Activated CD4-positive, alpha-beta T cell treated with anti-CD3 and anti-CD28 coated beads, Interleukin-2, amount 10 ng/mL, durations not matched to agents 24 days and 14 days (primary cell): ENCODE measurements at regions not wholly inside any gene's neighbourhood (a gene's known extent, or its start where the extent isn't known, plus 50 kb on each side); places are given as distances from the start of the nearest gene placed in this dataset.

ENCODE experiments used
- DNase-seq: peaks from one replicate; pipeline ENCODE4 v3.0.0; 2022
- H3K27ac Mint-ChIP-seq: one replicate; pipeline ENCODE4 v1.8.0; 2022; ENCODE audit warnings: mild to moderate bottlenecking, mixed read lengths
- H3K27me3 Mint-ChIP-seq: one replicate; pipeline ENCODE4 v1.8.0; 2022; ENCODE audit warnings: mixed read lengths
- H3K36me3 Mint-ChIP-seq: one replicate; pipeline ENCODE4 v1.8.0; 2022; ENCODE audit warnings: low read depth, mild to moderate bottlenecking, mixed read lengths
- H3K4me1 Mint-ChIP-seq: one replicate; pipeline ENCODE4 v1.8.0; 2021; ENCODE audit warnings: mixed read lengths
- H3K4me3 Mint-ChIP-seq: one replicate; pipeline ENCODE4 v1.8.0; 2022; ENCODE audit warnings: mild to moderate bottlenecking, moderate library complexity, mixed read lengths
- H3K9me3 Mint-ChIP-seq: one replicate; pipeline ENCODE4 v1.8.0; 2021; ENCODE audit warnings: mixed read lengths
- intact Hi-C: fragments of 100-400 bp; cut with micrococcal nuclease; formaldehyde crosslinking; loops from one replicate; pipeline ENCODE4 v1.15.1; 2023

DNA sequence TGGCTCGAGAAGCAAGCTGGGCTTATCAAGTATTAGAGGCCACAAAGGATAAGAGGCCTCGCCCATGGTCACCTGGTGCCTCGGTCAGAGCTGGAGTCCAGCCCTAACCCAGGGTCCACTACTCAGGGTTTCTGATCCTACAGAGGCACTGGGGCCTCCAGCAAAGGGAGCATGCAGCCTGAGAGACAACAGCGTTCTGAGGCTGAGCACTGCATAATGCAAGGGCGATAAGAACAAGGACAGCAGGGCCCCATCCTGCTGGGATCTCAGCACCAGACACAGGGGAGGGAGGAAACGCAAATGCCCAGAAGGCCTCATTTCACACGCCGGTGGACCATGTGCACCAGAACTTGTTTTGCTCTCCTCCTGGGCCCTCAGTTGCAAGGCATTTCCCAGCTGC, 63.0 kb downstream of the C5orf15 start:
- H3K27me3 Mint-ChIP-seq, result no peaks in the 10 kb centered on the region
- no peak for DNase-seq
- H3K36me3 Mint-ChIP-seq, result no peaks in the 10 kb centered on the region
- H3K4me3 Mint-ChIP-seq, result no peak overlapping the region
- H3K27ac Mint-ChIP-seq, result no peak overlapping the region
- H3K4me1 Mint-ChIP-seq, result no peaks in the 10 kb centered on the region
- H3K9me3 Mint-ChIP-seq, result no peaks in the 10 kb centered on the region
- intact Hi-C loops, result no loop called here

- H3K4me3 Mint-ChIP-seq, result no peak overlapping the region
- no peaks in the 10 kb centered on the region for H3K4me1 Mint-ChIP-seq
- no peaks in the 10 kb centered on the region for H3K36me3 Mint-ChIP-seq
- DNase-seq, result no peak
- H3K27ac Mint-ChIP-seq, result no peak overlapping the region
- intact Hi-C loops, result no loop called here
- H3K9me3 Mint-ChIP-seq, result no peaks in the 10 kb centered on the region
- H3K27me3 Mint-ChIP-seq, result no peaks in the 10 kb centered on the region
Measured at GRCh38 chr5:133904641-133905040, 63.8 kb downstream of the C5orf15 start.

DNA sequence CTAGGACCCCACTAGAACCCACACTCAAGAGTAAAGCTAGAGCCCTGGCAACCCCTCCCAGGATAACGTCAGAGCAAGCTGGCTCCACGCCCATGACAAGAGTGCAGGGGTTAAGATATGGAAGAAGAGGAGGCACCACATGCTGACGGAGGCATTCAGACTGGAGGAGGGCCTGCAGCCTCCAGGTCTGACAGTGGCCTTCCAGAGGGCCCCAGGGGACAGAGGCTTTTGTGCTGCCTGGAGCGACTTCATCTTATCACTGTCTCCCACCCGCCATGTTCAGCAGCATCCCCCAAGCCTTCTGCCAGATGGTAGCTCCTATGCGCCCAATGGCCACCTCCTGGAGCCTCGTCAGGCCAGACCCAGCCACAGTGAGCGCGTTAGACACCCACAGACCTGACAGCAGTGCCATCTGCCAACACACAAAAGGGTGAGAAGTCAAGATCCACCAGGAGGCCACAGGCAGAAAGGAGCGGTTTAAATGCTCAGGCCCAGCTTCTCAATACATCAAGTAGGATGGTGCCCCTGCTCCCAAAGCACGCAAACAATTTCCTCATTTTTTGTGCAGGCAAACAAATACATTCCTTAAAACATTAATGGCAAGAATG, 65.8 kb downstream of the C5orf15 start:
- no peaks in the 10 kb centered on the region for H3K36me3 Mint-ChIP-seq
- intact Hi-C loops, result no loop called here
- no peak overlapping the region for H3K4me3 Mint-ChIP-seq
- H3K27me3 Mint-ChIP-seq, result no peaks in the 10 kb centered on the region
- H3K9me3 Mint-ChIP-seq, result no peaks in the 10 kb centered on the region
- H3K27ac Mint-ChIP-seq, result no peak overlapping the region
- no peak for DNase-seq
- H3K4me1 Mint-ChIP-seq, result no peaks in the 10 kb centered on the region

GRCh38 chr5:133900534-133901270, 67.7 kb downstream of the C5orf15 start:
- intact Hi-C loops, result no loop called here
- H3K4me3 Mint-ChIP-seq, result no peak overlapping the region
- H3K36me3 Mint-ChIP-seq, result no peaks in the 10 kb centered on the region
- H3K27ac Mint-ChIP-seq, result no peak overlapping the region
- DNase-seq, result no peak
- H3K27me3 Mint-ChIP-seq, result no peaks in the 10 kb centered on the region
- no peaks in the 10 kb centered on the region for H3K9me3 Mint-ChIP-seq
- no peaks in the 10 kb centered on the region for H3K4me1 Mint-ChIP-seq

GRCh38 chr5:133899506-133899905, 68.9 kb downstream of the C5orf15 start:
- H3K4me3 Mint-ChIP-seq, result no peak overlapping the region
- H3K27me3 Mint-ChIP-seq, result no peaks in the 10 kb centered on the region
- no peak for DNase-seq
- H3K4me1 Mint-ChIP-seq, result no peaks in the 10 kb centered on the region
- no peaks in the 10 kb centered on the region for H3K9me3 Mint-ChIP-seq
- intact Hi-C loops, result no loop called here
- no peak overlapping the region for H3K27ac Mint-ChIP-seq
- H3K36me3 Mint-ChIP-seq, result no peaks in the 10 kb centered on the region

- no peak for DNase-seq
- H3K4me3 Mint-ChIP-seq, result no peak overlapping the region
- no peaks in the 10 kb centered on the region for H3K36me3 Mint-ChIP-seq
- H3K27me3 Mint-ChIP-seq, result no peaks in the 10 kb centered on the region
- no peak overlapping the region for H3K27ac Mint-ChIP-seq
- H3K9me3 Mint-ChIP-seq, result no peaks in the 10 kb centered on the region
- no peaks in the 10 kb centered on the region for H3K4me1 Mint-ChIP-seq
- intact Hi-C loops, result no loop called here
Measured at GRCh38 chr5:133898440-133898839, 70.0 kb downstream of the C5orf15 start.

DNA sequence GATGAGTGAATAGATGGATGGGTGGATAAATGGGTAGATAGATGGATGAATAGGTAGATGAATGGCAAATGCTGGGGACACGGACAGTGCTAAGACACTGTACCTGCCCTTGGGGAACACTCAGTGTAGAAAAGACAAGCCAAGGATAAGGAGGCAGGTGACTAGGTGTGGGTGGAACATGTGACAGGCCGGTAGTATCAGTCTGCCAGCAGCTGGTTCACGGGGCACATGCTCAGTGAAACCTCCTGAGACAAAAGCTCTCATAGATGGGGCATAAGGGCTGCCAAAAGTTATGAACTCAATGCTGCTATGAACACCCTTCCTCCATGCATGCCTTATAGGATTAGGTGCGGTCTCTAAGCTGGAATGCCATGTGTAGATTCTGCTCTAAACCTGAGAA, 71.0 kb downstream of the C5orf15 start:
- H3K27me3 Mint-ChIP-seq, result no peaks in the 10 kb centered on the region
- intact Hi-C loops, result no loop called here
- H3K9me3 Mint-ChIP-seq, result no peaks in the 10 kb centered on the region
- no peak overlapping the region for H3K27ac Mint-ChIP-seq
- DNase-seq, result no peak
- no peaks in the 10 kb centered on the region for H3K36me3 Mint-ChIP-seq
- H3K4me3 Mint-ChIP-seq, result no peak overlapping the region
- H3K4me1 Mint-ChIP-seq, result no peaks in the 10 kb centered on the region

DNA sequence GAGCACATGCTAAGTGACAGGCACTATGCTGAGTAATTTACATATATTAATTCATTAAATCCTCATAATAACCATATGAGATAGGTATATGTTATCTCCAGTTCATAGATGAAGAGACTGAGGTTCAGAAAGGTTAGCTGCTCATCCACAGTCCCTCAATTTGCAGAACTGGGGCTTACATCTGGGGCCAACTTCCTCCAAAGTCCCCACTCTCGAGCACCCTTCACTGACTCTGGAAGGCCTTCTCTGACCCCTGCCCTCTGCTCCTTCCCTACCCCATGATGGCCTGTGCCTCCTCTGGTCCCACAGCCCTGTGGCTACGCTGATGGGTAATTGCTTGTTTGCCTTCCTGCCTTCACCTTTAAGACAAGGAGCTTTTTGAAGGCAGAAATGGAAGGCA, 71.6 kb downstream of the C5orf15 start:
- Mint-ChIP-seq H3K36me3 (no peaks in the 10 kb centered on the region), H3K9me3 (no peaks in the 10 kb centered on the region), H3K27ac (no peak overlapping the region), H3K4me3 (no peak overlapping the region), H3K27me3 (no peaks in the 10 kb centered on the region), H3K4me1 (no peaks in the 10 kb centered on the region)
- intact Hi-C loops, result no loop called here
- DNase-seq, result no peak

DNA sequence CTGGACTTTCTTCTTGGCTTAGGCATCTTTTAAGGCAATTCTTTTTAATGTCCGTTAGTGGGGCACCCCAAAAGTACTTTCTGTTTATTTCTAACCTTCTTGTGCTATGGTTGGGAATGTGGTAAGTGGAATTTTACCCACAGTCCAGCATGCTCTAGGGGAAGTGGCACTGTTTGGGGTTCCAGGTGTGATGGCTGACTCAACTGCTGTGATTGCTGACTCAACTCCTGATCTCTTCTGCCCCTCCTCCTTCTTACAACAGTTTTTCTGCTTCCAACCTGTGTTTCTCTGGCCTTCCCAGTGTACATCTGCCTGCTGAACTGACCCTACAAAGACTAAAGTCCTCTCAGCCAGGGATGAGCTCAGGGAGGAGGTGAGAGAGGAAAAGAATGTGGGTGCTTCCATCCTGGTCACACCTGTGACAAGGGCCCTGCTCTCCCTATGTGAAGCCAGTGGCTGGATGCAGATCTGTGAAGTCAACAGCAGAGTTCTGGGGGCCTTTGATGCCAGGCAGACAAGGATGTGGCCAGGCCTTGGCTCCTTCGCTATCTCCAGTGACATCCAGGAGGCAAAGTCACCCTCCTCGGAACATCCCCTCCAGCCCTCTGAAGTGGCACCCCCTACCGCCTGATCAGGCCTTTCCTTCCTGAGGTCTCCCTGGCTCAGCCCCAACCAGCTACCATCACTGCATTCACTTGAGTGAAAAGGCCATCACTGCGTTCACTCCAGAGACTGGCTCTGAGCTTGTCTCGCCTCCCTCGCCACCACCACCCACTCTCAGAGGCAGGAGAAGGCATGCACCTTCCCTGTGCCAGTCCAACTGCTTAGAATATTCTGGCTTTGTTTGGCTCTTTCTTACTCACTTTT, 72.2 kb downstream of the C5orf15 start:
- DNase-seq, result no peak
- intact Hi-C loops, result no loop called here
- Mint-ChIP-seq H3K36me3 (no peaks in the 10 kb centered on the region), H3K27ac (no peak overlapping the region), H3K4me1 (no peaks in the 10 kb centered on the region), H3K27me3 (no peaks in the 10 kb centered on the region), H3K9me3 (no peaks in the 10 kb centered on the region), H3K4me3 (no peak overlapping the region)

- Mint-ChIP-seq H3K4me1 (peaks cover 2% of the 10 kb centered on the region), H3K27me3 (no peaks in the 10 kb centered on the region), H3K36me3 (no peaks in the 10 kb centered on the region), H3K27ac (no peak overlapping the region), H3K9me3 (no peaks in the 10 kb centered on the region), H3K4me3 (no peak overlapping the region)
- DNase-seq, result no peak
- intact Hi-C loops, result no loop called here
Measured at GRCh38 chr5:133894143-133894542, 74.3 kb downstream of the C5orf15 start.

- no peak overlapping the region for H3K4me3 Mint-ChIP-seq
- no peaks in the 10 kb centered on the region for H3K9me3 Mint-ChIP-seq
- no peaks in the 10 kb centered on the region for H3K27me3 Mint-ChIP-seq
- intact Hi-C loops, result no loop called here
- H3K4me1 Mint-ChIP-seq, result peaks cover 2% of the 10 kb centered on the region
- no peaks in the 10 kb centered on the region for H3K36me3 Mint-ChIP-seq
- no peak overlapping the region for H3K27ac Mint-ChIP-seq
- no peak for DNase-seq
Measured at GRCh38 chr5:133892774-133893173, 75.7 kb downstream of the C5orf15 start.

DNA sequence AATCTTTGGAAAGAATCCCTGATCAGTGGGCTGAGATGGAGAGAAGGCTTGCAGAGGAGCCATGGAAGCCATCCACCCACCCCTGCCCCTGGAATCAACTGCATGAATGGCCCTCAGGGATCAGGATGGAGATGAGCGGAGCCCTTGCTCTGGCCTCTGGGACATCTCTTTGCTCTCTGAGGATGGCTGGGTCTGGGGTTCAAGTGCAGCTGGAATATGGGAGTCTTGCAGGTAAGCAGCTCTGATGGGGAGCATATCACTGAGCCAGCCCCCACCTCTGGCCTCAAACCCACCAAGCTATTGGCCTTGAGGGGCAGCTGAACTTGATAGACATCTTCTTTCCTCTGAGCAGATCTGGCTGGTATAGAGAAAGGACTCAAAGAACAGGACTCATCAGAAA, 76.1 kb downstream of the C5orf15 start:
- DNase-seq, result no peak
- intact Hi-C loops, result no loop called here
- Mint-ChIP-seq H3K4me3 (no peak overlapping the region), H3K36me3 (no peaks in the 10 kb centered on the region), H3K27ac (no peak overlapping the region), H3K27me3 (no peaks in the 10 kb centered on the region), H3K9me3 (no peaks in the 10 kb centered on the region), H3K4me1 (peaks cover 2% of the 10 kb centered on the region)

DNA sequence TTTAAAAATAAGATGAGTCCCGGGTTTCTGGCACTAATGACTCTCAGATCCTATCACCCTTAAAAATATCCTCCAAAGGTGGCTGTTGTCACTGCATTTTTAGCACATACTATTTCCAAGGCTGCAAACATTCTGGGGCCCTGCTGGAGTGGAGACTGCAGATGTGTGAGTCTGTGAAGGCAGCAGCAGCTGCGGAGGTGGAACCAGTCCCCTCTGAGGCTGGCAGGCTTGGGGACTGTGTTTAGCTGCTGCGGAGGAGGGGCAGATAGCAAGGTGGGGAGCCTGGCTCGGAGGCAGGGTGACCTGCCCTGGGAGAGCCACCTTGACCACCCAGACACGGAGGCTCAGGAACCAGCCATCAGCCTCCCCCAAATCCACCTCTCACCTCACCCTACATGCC, 77.0 kb downstream of the C5orf15 start:
- intact Hi-C loops, result no loop called here
- Mint-ChIP-seq H3K27me3 (no peaks in the 10 kb centered on the region), H3K4me1 (peaks cover 2% of the 10 kb centered on the region), H3K4me3 (no peak overlapping the region), H3K36me3 (no peaks in the 10 kb centered on the region), H3K27ac (no peak overlapping the region), H3K9me3 (no peaks in the 10 kb centered on the region)
- DNase-seq, result no peak

GRCh38 chr5:133890776-133891280, 77.6 kb downstream of the C5orf15 start:
- H3K27me3 Mint-ChIP-seq, result no peaks in the 10 kb centered on the region
- H3K27ac Mint-ChIP-seq, result no peak overlapping the region
- intact Hi-C loops, result no loop called here
- H3K4me1 Mint-ChIP-seq, result peaks cover 5% of the 10 kb centered on the region
- no peak for DNase-seq
- H3K36me3 Mint-ChIP-seq, result no peaks in the 10 kb centered on the region
- no peak overlapping the region for H3K4me3 Mint-ChIP-seq
- no peaks in the 10 kb centered on the region for H3K9me3 Mint-ChIP-seq
